HEK293 (cell line): ENCODE measurements at regions not wholly inside any gene's neighbourhood (a gene's known extent, or its start where the extent isn't known, plus 50 kb on each side); places are given as distances from the start of the nearest gene placed in this dataset.

Experiments used
- PRDM1 ChIP-seq: fragments of 450-650 bp; formaldehyde crosslinking; IDR thresholded peaks from 2 replicates; pipeline ENCODE4; 2016; ENCODE audit warnings: missing biosample characterization, missing genetic modification characterization
- REPIN1 ChIP-seq: fragments of 450-650 bp; formaldehyde crosslinking; IDR thresholded peaks from 2 replicates; pipeline ENCODE4 v1.5.1; 2017; ENCODE audit warnings: missing biosample characterization, missing genetic modification characterization, low read depth

- no peak for TF ChIP-seq PRDM1 (tag by site-specific recombination)
- TF ChIP-seq REPIN1 (tag by site-specific recombination): no peak
These were observed 765.4 kb upstream of the ANO3 start for GRCh38 chr11:25566298-25567200.
